Neural cell (in vitro differentiated cells): ENCODE measurements at regions not wholly inside any gene's neighbourhood (a gene's known extent, or its start where the extent isn't known, plus 50 kb on each side); places are given as distances from the start of the nearest gene placed in this dataset.

ENCODE experiments used
- H2AFZ ChIP-seq: fragments of 200-600, 300-800 bp; sonication (generic), shearing (Covaris generic); 2 replicates; pipeline ENCODE4 v1.6.0; 2014; ENCODE audit warnings: low read depth, mild to moderate bottlenecking, antibody characterized with exemption, low read length, moderate library complexity
- H3F3A ChIP-seq: fragments of 200-600 bp; shearing (Covaris generic); 2 replicates; pipeline ENCODE4 v1.6.1; 2016; ENCODE audit warnings: mild to moderate bottlenecking, moderate library complexity, mixed read lengths, antibody characterized with exemption, low read length; ENCODE audit not compliant: insufficient read depth, poor library complexity, severe bottlenecking
- H3K27ac ChIP-seq: fragments of 200-600, 300-800 bp; sonication (generic), shearing (Covaris generic); 2 replicates; pipeline ENCODE4 v1.5.1; 2014; ENCODE audit warnings: mild to moderate bottlenecking, low read length, moderate library complexity
- H3K27me3 ChIP-seq: fragments of 300-800, 200-600 bp; sonication (generic), shearing (Covaris generic); 2 replicates; pipeline ENCODE4 v1.6.0; 2014; ENCODE audit warnings: mild to moderate bottlenecking, low read depth, low read length, moderate library complexity; ENCODE audit not compliant: insufficient read depth
- H3K36me3 ChIP-seq: fragments of 300-800, 200-600 bp; sonication (generic), shearing (Covaris generic); 2 replicates; pipeline ENCODE4 v1.5.1; 2014; ENCODE audit warnings: mild to moderate bottlenecking, antibody characterized with exemption, low read length, moderate library complexity; ENCODE audit not compliant: insufficient read depth
- H3K4me2 ChIP-seq: fragments of 300-800, 200-600 bp; sonication (generic), shearing (Covaris generic); 2 replicates; pipeline ENCODE4 v1.6.0; 2014; ENCODE audit warnings: mild to moderate bottlenecking, low read length
- H3K4me3 ChIP-seq: fragments of 300-800, 200-600 bp; sonication (generic), shearing (Covaris generic); 2 replicates; pipeline ENCODE4 v1.5.1; 2014; ENCODE audit warnings: mild to moderate bottlenecking, low read length, moderate library complexity
- H3K79me2 ChIP-seq: fragments of 200-600 bp; shearing (Covaris generic); replicated peaks from 2 replicates; pipeline ENCODE4 v1.6.0; 2014; ENCODE audit warnings: mild to moderate bottlenecking, low read length, moderate library complexity; ENCODE audit not compliant: insufficient read depth
- H3K9ac ChIP-seq: fragments of 300-800, 200-600 bp; sonication (generic), shearing (Covaris generic); 2 replicates; pipeline ENCODE4 v1.6.1; 2016; ENCODE audit warnings: mild to moderate bottlenecking, low read length, mixed read lengths
- H3K9me2 ChIP-seq: fragments of 200-600 bp; shearing (Covaris generic); 2 replicates; pipeline ENCODE4 v1.6.1; 2016; ENCODE audit warnings: mild to moderate bottlenecking, low read length, mixed read lengths; ENCODE audit not compliant: insufficient read depth
- H3K9me3 ChIP-seq: fragments of 200-600, 300-800 bp; sonication (generic), shearing (Covaris generic); 2 replicates; pipeline ENCODE4 v1.6.1; 2016; ENCODE audit warnings: mild to moderate bottlenecking, mixed run types, low read length, moderate library complexity, mixed read lengths
- H4K20me1 ChIP-seq: fragments of 200-600 bp; shearing (Covaris generic); 2 replicates; pipeline ENCODE4 v1.6.1; 2016; ENCODE audit warnings: mild to moderate bottlenecking, mixed run types; ENCODE audit not compliant: insufficient read depth
- EP300 ChIP-seq: fragments of 450-650 bp; conservative IDR thresholded peaks from 2 replicates; pipeline ENCODE4 v1.6.1; 2014; ENCODE audit warnings: antibody characterized with exemption, mild to moderate bottlenecking, moderate library complexity; ENCODE audit not compliant: poor library complexity, severe bottlenecking
- EZH2 ChIP-seq: fragments of 200-600, 300-800 bp; shearing (Covaris generic), sonication (generic); IDR thresholded peaks from 2 replicates; pipeline ENCODE4 v1.6.1; 2014; ENCODE audit warnings: antibody characterized with exemption, low read length, borderline replicate concordance, mild to moderate bottlenecking; ENCODE audit not compliant: insufficient read depth, poor library complexity, severe bottlenecking
- MXI1 ChIP-seq: fragments of 450-650 bp; conservative IDR thresholded peaks from 2 replicates; pipeline ENCODE4 v1.6.1; 2014; ENCODE audit warnings: antibody characterized with exemption, mild to moderate bottlenecking; ENCODE audit not compliant: poor library complexity, severe bottlenecking
- POLR2AphosphoS5 ChIP-seq: IDR thresholded peaks from 2 replicates; pipeline ENCODE4 v1.6.1; 2012
- RAD21 ChIP-seq: fragments of 450-650 bp; conservative IDR thresholded peaks from 2 replicates; pipeline ENCODE4 v1.6.1; 2014; ENCODE audit warnings: antibody characterized with exemption, mild to moderate bottlenecking, moderate library complexity
- SMC3 ChIP-seq: fragments of 450-650 bp; conservative IDR thresholded peaks from 2 replicates; pipeline ENCODE4 v1.6.1; 2014; ENCODE audit warnings: antibody characterized with exemption, mild to moderate bottlenecking, moderate library complexity; ENCODE audit not compliant: poor library complexity
- TAF1 ChIP-seq: IDR thresholded peaks from 2 replicates; pipeline ENCODE4 v1.6.1; 2012; ENCODE audit warnings: low read depth
- TF ChIP-seq, protein P1 (sequence below): fragments of 450-650 bp; IDR thresholded peaks from 2 replicates; pipeline ENCODE4 v1.5.1; 2014; ENCODE audit warnings: antibody characterized with exemption, mild to moderate bottlenecking, moderate library complexity; ENCODE audit not compliant: poor library complexity, severe bottlenecking
- TF ChIP-seq, protein P2 (sequence below): IDR thresholded peaks from 2 replicates; pipeline ENCODE4 v1.6.1; 2012; ENCODE audit warnings: borderline replicate concordance

DNA sequence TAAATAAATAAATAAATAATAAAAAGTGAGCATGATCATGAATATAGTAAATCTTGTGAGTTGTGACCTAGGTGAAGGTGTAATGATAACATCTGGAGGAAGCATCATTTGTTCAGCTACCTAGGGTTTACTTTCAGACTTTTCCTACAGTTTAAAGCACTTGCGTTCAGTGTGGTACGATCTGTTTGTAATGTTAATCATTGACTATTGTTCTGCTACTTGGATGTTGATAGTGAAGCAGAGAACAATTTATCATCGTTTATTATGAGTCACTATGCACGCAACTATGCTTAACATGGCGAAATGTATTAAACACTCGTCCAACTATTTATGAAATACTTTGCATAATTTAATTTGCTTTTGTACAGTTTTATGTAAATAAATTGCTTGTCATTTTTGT, 426.2 kb downstream of the PCDH7 start:
- Histone ChIP-seq H3K4me3 (no peak overlapping the region), H3F3A (no peaks in the 10 kb centered on the region), H3K9me3 (no peaks in the 10 kb centered on the region), H3K27me3 (no peaks in the 10 kb centered on the region), H3K27ac (no peak overlapping the region), H2AFZ (no peak overlapping the region), H3K4me2 (no peak overlapping the region), H3K9ac (no peak overlapping the region), H3K9me2 (no peaks in the 10 kb centered on the region), H3K79me2 (no peaks in the 10 kb centered on the region), H3K36me3 (no peaks in the 10 kb centered on the region), H4K20me1 (no peaks in the 10 kb centered on the region)
- TF ChIP-seq MXI1: no peak
- TF ChIP-seq, protein P1, sequence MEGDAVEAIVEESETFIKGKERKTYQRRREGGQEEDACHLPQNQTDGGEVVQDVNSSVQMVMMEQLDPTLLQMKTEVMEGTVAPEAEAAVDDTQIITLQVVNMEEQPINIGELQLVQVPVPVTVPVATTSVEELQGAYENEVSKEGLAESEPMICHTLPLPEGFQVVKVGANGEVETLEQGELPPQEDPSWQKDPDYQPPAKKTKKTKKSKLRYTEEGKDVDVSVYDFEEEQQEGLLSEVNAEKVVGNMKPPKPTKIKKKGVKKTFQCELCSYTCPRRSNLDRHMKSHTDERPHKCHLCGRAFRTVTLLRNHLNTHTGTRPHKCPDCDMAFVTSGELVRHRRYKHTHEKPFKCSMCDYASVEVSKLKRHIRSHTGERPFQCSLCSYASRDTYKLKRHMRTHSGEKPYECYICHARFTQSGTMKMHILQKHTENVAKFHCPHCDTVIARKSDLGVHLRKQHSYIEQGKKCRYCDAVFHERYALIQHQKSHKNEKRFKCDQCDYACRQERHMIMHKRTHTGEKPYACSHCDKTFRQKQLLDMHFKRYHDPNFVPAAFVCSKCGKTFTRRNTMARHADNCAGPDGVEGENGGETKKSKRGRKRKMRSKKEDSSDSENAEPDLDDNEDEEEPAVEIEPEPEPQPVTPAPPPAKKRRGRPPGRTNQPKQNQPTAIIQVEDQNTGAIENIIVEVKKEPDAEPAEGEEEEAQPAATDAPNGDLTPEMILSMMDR: no peak
- no peak for TF ChIP-seq SMC3
- TF ChIP-seq RAD21: no peak
- TF ChIP-seq EZH2: no peak
- no peak for TF ChIP-seq TAF1
- TF ChIP-seq, protein P2, sequence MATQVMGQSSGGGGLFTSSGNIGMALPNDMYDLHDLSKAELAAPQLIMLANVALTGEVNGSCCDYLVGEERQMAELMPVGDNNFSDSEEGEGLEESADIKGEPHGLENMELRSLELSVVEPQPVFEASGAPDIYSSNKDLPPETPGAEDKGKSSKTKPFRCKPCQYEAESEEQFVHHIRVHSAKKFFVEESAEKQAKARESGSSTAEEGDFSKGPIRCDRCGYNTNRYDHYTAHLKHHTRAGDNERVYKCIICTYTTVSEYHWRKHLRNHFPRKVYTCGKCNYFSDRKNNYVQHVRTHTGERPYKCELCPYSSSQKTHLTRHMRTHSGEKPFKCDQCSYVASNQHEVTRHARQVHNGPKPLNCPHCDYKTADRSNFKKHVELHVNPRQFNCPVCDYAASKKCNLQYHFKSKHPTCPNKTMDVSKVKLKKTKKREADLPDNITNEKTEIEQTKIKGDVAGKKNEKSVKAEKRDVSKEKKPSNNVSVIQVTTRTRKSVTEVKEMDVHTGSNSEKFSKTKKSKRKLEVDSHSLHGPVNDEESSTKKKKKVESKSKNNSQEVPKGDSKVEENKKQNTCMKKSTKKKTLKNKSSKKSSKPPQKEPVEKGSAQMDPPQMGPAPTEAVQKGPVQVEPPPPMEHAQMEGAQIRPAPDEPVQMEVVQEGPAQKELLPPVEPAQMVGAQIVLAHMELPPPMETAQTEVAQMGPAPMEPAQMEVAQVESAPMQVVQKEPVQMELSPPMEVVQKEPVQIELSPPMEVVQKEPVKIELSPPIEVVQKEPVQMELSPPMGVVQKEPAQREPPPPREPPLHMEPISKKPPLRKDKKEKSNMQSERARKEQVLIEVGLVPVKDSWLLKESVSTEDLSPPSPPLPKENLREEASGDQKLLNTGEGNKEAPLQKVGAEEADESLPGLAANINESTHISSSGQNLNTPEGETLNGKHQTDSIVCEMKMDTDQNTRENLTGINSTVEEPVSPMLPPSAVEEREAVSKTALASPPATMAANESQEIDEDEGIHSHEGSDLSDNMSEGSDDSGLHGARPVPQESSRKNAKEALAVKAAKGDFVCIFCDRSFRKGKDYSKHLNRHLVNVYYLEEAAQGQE: no peak
- TF ChIP-seq POLR2AphosphoS5: no peak
- TF ChIP-seq EP300: no peak

DNA sequence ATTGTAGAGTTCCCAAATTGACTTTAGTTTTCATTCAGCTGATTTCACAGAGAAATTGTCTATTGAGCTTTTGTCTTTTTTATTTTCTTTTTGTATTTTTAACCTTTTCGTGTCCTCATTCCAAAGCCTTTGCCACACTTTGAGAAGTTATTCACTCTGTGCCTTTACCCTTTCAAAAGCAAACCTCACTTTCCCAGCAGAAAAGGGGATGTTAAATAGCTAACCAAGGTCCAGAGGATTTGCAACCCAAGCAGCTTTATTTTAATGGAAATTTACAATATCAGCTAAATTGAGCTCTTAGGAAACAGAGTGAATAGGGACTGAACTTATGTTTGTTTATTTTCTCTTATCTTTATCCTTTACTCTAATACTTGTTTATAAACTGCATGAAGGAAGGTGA, 428.8 kb downstream of the PCDH7 start:
- Histone ChIP-seq H2AFZ (no peak overlapping the region), H3F3A (no peaks in the 10 kb centered on the region), H3K4me2 (no peak overlapping the region), H3K36me3 (no peaks in the 10 kb centered on the region), H3K4me3 (no peak overlapping the region), H4K20me1 (no peaks in the 10 kb centered on the region), H3K9me2 (no peaks in the 10 kb centered on the region), H3K27ac (no peak overlapping the region), H3K9me3 (no peaks in the 10 kb centered on the region), H3K27me3 (no peaks in the 10 kb centered on the region), H3K79me2 (no peaks in the 10 kb centered on the region), H3K9ac (no peak overlapping the region)
- TF ChIP-seq POLR2AphosphoS5 (no peak), EP300 (no peak)

DNA sequence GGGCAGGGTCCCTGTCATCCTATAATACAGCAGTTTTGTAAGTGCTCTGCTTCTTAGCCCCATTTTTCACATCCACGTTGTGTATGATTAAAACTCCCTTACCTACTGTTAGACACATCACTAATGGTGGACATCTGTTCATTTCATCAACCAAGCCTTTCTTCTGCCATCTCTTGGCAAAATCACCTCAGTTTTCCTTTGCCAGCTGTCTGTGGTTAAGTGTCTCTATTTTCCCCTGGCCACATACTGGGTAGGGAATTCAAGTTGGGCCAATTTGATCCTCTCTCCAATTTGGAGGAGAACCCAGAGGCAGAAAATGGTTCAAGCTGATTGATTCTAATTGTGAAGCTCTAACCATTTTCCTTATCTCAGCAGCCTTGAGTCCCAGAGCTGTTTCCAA, 436.1 kb downstream of the PCDH7 start:
- Histone ChIP-seq H4K20me1 (no peaks in the 10 kb centered on the region), H3K9me3 (no peaks in the 10 kb centered on the region), H3K4me2 (no peak overlapping the region), H3K36me3 (no peaks in the 10 kb centered on the region), H3K79me2 (no peaks in the 10 kb centered on the region), H3K27me3 (no peaks in the 10 kb centered on the region), H3K4me3 (no peak overlapping the region), H2AFZ (no peak overlapping the region), H3K9me2 (no peaks in the 10 kb centered on the region), H3K27ac (no peak overlapping the region), H3K9ac (no peak overlapping the region), H3F3A (no peaks in the 10 kb centered on the region)
- TF ChIP-seq, protein P1: no peak
- TF ChIP-seq, protein P2: no peak
- TF ChIP-seq EZH2 (no peak), MXI1 (no peak), RAD21 (no peak), POLR2AphosphoS5 (no peak), TAF1 (no peak), EP300 (no peak), SMC3 (no peak)
